ENCODE measurements at regions not wholly inside any gene's neighbourhood (a gene's known extent, or its start where the extent isn't known, plus 50 kb on each side); places are given as distances from the start of the nearest gene placed in this dataset.

GRCh38 chr3:181565416-181565815 is 146.3 kb upstream of the SOX2 start:
- no peak for TF ChIP-seq CTCF (IDR thresholded peaks at IDR 0.05)
- no peak for TF ChIP-seq POLR2A (IDR thresholded peaks at IDR 0.05)
- no peaks in the 10 kb centered on the region for H3K4me1 ChIP-seq
- DNase-seq (no peak), ATAC-seq (no peak)
- H3K4me3 ChIP-seq = no peak overlapping the region
- 5 to 12% methylated on average over 3 of the region's 3 CpGs for WGBS, 2 donors
- H3K36me3 ChIP-seq (replicated peaks in 1 of 2; ENCODE audit: insufficient read depth in 1 of 2, low read depth in 2 of 2) = no peaks in the 10 kb centered on the region
- no peaks in the 10 kb centered on the region for H3K9me3 ChIP-seq
- intact Hi-C loops (cut with DNase I) = no loop called here
- H3K27me3 ChIP-seq = no peaks in the 10 kb centered on the region
- no peak overlapping the region for H3K27ac ChIP-seq

- whole genome bisulfite sequencing, 2 donors = 32 to 52% methylated on average over 1 of the region's 1 CpG
- no peak overlapping the region for H3K4me3 ChIP-seq
- H3K27me3 ChIP-seq = no peaks in the 10 kb centered on the region
- intact Hi-C loops (cut with DNase I) = no loop called here
- TF ChIP-seq CTCF (IDR thresholded peaks at IDR 0.05) (no peak), POLR2A (IDR thresholded peaks at IDR 0.05) (no peak)
- ATAC-seq (no peak), DNase-seq (no peak)
- H3K9me3 ChIP-seq = no peaks in the 10 kb centered on the region
- H3K36me3 ChIP-seq (replicated peaks in 1 of 2; ENCODE audit: insufficient read depth in 1 of 2, low read depth in 2 of 2) = no peaks in the 10 kb centered on the region
- H3K27ac ChIP-seq = no peak overlapping the region
- no peaks in the 10 kb centered on the region for H3K4me1 ChIP-seq
Measured at GRCh38 chr3:181564222-181564621, 147.5 kb upstream of the SOX2 start.

GRCh38 chr3:181561139-181562031 is 150.3 kb upstream of the SOX2 start:
- Histone ChIP-seq H3K27ac (no peak overlapping the region), H3K36me3 (replicated peaks in 1 of 2; ENCODE audit: insufficient read depth in 1 of 2, low read depth in 2 of 2) (no peaks in the 10 kb centered on the region), H3K4me1 (no peaks in the 10 kb centered on the region), H3K4me3 (no peak overlapping the region), H3K9me3 (no peaks in the 10 kb centered on the region), H3K27me3 (no peaks in the 10 kb centered on the region)
- DNase-seq = no peak
- no peak for ATAC-seq
- no peak for TF ChIP-seq CTCF (IDR thresholded peaks at IDR 0.05)
- TF ChIP-seq POLR2A (IDR thresholded peaks at IDR 0.05) = no peak
- intact Hi-C loops (cut with DNase I) = no loop called here
- 15 to 21% methylated on average over 12 of the region's 12 CpGs for WGBS, 2 donors

GRCh38 chr3:181558870-181559269 is 152.9 kb upstream of the SOX2 start:
- no peak for DNase-seq
- H3K36me3 ChIP-seq (replicated peaks in 1 of 2; ENCODE audit: insufficient read depth in 1 of 2, low read depth in 2 of 2) = no peaks in the 10 kb centered on the region
- H3K9me3 ChIP-seq = no peaks in the 10 kb centered on the region
- no peak overlapping the region for H3K27ac ChIP-seq
- no peaks in the 10 kb centered on the region for H3K27me3 ChIP-seq
- intact Hi-C loops (cut with DNase I) = no loop called here
- 24 to 28% methylated on average over 2 of the region's 2 CpGs for WGBS, 2 donors
- no peaks in the 10 kb centered on the region for H3K4me1 ChIP-seq
- TF ChIP-seq CTCF (IDR thresholded peaks at IDR 0.05) (no peak), POLR2A (IDR thresholded peaks at IDR 0.05) (no peak)
- no peak overlapping the region for H3K4me3 ChIP-seq
- no peak for ATAC-seq

- Histone ChIP-seq H3K9me3 (no peaks in the 10 kb centered on the region), H3K27me3 (no peaks in the 10 kb centered on the region), H3K27ac (no peak overlapping the region), H3K4me3 (no peak overlapping the region), H3K36me3 (replicated peaks in 1 of 2; ENCODE audit: insufficient read depth in 1 of 2, low read depth in 2 of 2) (no peaks in the 10 kb centered on the region), H3K4me1 (no peaks in the 10 kb centered on the region)
- DNase-seq (no peak), ATAC-seq (no peak)
- 57 to 58% methylated on average over 3 of the region's 3 CpGs for WGBS, 2 donors
- intact Hi-C loops (cut with DNase I) = no loop called here
- TF ChIP-seq POLR2A (IDR thresholded peaks at IDR 0.05) = no peak
- no peak for TF ChIP-seq CTCF (IDR thresholded peaks at IDR 0.05)
Measured at GRCh38 chr3:181555681-181556080, 156.0 kb upstream of the SOX2 start.

Data from body of pancreas (tissue), 4 donors.